Neural cell (in vitro differentiated cells): ENCODE measurements at regions not wholly inside any gene's neighbourhood (a gene's known extent, or its start where the extent isn't known, plus 50 kb on each side); places are given as distances from the start of the nearest gene placed in this dataset.
"Not testable (repeated sequence)": the region's sequence is repeated elsewhere in the genome, so short reads cannot be mapped to it uniquely, and the experiment has no call there.

Experiments
- H2AFZ ChIP-seq: fragments of 200-600, 300-800 bp; sonication (generic), shearing (Covaris generic); 2 replicates; pipeline ENCODE4 v1.6.0; 2014; ENCODE audit warnings: low read depth, mild to moderate bottlenecking, antibody characterized with exemption, low read length, moderate library complexity
- H3F3A ChIP-seq: fragments of 200-600 bp; shearing (Covaris generic); 2 replicates; pipeline ENCODE4 v1.6.1; 2016; ENCODE audit warnings: mild to moderate bottlenecking, moderate library complexity, mixed read lengths, antibody characterized with exemption, low read length; ENCODE audit not compliant: insufficient read depth, poor library complexity, severe bottlenecking
- H3K27ac ChIP-seq: fragments of 200-600, 300-800 bp; sonication (generic), shearing (Covaris generic); 2 replicates; pipeline ENCODE4 v1.5.1; 2014; ENCODE audit warnings: mild to moderate bottlenecking, low read length, moderate library complexity
- H3K27me3 ChIP-seq: fragments of 300-800, 200-600 bp; sonication (generic), shearing (Covaris generic); 2 replicates; pipeline ENCODE4 v1.6.0; 2014; ENCODE audit warnings: mild to moderate bottlenecking, low read depth, low read length, moderate library complexity; ENCODE audit not compliant: insufficient read depth
- H3K36me3 ChIP-seq: fragments of 300-800, 200-600 bp; sonication (generic), shearing (Covaris generic); 2 replicates; pipeline ENCODE4 v1.5.1; 2014; ENCODE audit warnings: mild to moderate bottlenecking, antibody characterized with exemption, low read length, moderate library complexity; ENCODE audit not compliant: insufficient read depth
- H3K4me2 ChIP-seq: fragments of 300-800, 200-600 bp; sonication (generic), shearing (Covaris generic); 2 replicates; pipeline ENCODE4 v1.6.0; 2014; ENCODE audit warnings: mild to moderate bottlenecking, low read length
- H3K4me3 ChIP-seq: fragments of 300-800, 200-600 bp; sonication (generic), shearing (Covaris generic); 2 replicates; pipeline ENCODE4 v1.5.1; 2014; ENCODE audit warnings: mild to moderate bottlenecking, low read length, moderate library complexity
- H3K79me2 ChIP-seq: fragments of 200-600 bp; shearing (Covaris generic); replicated peaks from 2 replicates; pipeline ENCODE4 v1.6.0; 2014; ENCODE audit warnings: mild to moderate bottlenecking, low read length, moderate library complexity; ENCODE audit not compliant: insufficient read depth
- H3K9ac ChIP-seq: fragments of 300-800, 200-600 bp; sonication (generic), shearing (Covaris generic); 2 replicates; pipeline ENCODE4 v1.6.1; 2016; ENCODE audit warnings: mild to moderate bottlenecking, low read length, mixed read lengths
- H3K9me2 ChIP-seq: fragments of 200-600 bp; shearing (Covaris generic); 2 replicates; pipeline ENCODE4 v1.6.1; 2016; ENCODE audit warnings: mild to moderate bottlenecking, low read length, mixed read lengths; ENCODE audit not compliant: insufficient read depth
- H3K9me3 ChIP-seq: fragments of 200-600, 300-800 bp; sonication (generic), shearing (Covaris generic); 2 replicates; pipeline ENCODE4 v1.6.1; 2016; ENCODE audit warnings: mild to moderate bottlenecking, mixed run types, low read length, moderate library complexity, mixed read lengths
- H4K20me1 ChIP-seq: fragments of 200-600 bp; shearing (Covaris generic); 2 replicates; pipeline ENCODE4 v1.6.1; 2016; ENCODE audit warnings: mild to moderate bottlenecking, mixed run types; ENCODE audit not compliant: insufficient read depth
- EP300 ChIP-seq: fragments of 450-650 bp; conservative IDR thresholded peaks from 2 replicates; pipeline ENCODE4 v1.6.1; 2014; ENCODE audit warnings: antibody characterized with exemption, mild to moderate bottlenecking, moderate library complexity; ENCODE audit not compliant: poor library complexity, severe bottlenecking
- EZH2 ChIP-seq: fragments of 200-600, 300-800 bp; shearing (Covaris generic), sonication (generic); IDR thresholded peaks from 2 replicates; pipeline ENCODE4 v1.6.1; 2014; ENCODE audit warnings: antibody characterized with exemption, low read length, borderline replicate concordance, mild to moderate bottlenecking; ENCODE audit not compliant: insufficient read depth, poor library complexity, severe bottlenecking
- MXI1 ChIP-seq: fragments of 450-650 bp; conservative IDR thresholded peaks from 2 replicates; pipeline ENCODE4 v1.6.1; 2014; ENCODE audit warnings: antibody characterized with exemption, mild to moderate bottlenecking; ENCODE audit not compliant: poor library complexity, severe bottlenecking
- POLR2AphosphoS5 ChIP-seq: IDR thresholded peaks from 2 replicates; pipeline ENCODE4 v1.6.1; 2012
- REST ChIP-seq: IDR thresholded peaks from 2 replicates; pipeline ENCODE4 v1.6.1; 2012; ENCODE audit warnings: borderline replicate concordance
- SMC3 ChIP-seq: fragments of 450-650 bp; conservative IDR thresholded peaks from 2 replicates; pipeline ENCODE4 v1.6.1; 2014; ENCODE audit warnings: antibody characterized with exemption, mild to moderate bottlenecking, moderate library complexity; ENCODE audit not compliant: poor library complexity
- TAF1 ChIP-seq: IDR thresholded peaks from 2 replicates; pipeline ENCODE4 v1.6.1; 2012; ENCODE audit warnings: low read depth

DNA sequence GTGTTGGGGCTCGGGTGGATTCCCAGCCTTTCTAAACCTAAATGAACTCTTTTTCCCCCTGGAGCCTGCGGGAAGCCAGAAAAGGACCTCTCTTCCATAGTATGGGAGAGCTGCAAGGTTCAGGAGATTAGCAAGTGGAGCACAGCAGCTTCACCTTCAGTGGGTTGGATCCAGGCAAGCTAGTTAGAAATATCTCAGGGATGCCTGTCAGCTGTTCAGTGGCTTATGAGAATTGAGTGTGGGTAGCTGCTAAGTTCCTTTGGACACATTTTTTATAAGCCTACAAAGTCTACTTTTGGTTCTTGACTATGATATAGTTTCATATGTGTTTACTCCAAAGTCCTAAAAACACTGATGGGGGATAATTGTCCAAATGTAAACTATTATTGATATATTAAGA, 642.1 kb downstream of the EPM2A start:
- Histone ChIP-seq H2AFZ (no peak overlapping the region), H3K36me3 (no peaks in the 10 kb centered on the region), H3K9me3 (no peaks in the 10 kb centered on the region), H3K27ac (no peak overlapping the region), H3K4me3 (no peak overlapping the region), H3K9me2 (no peaks in the 10 kb centered on the region), H3K79me2 (no peaks in the 10 kb centered on the region), H3K4me2 (no peak overlapping the region), H3K9ac (no peak overlapping the region), H3K27me3 (no peaks in the 10 kb centered on the region), H4K20me1 (no peaks in the 10 kb centered on the region), H3F3A (no peaks in the 10 kb centered on the region)
- TF ChIP-seq REST: no peak
- no peak for TF ChIP-seq TAF1
- TF ChIP-seq EP300: no peak
- TF ChIP-seq POLR2AphosphoS5: no peak
- no peak for TF ChIP-seq EZH2
- no peak for TF ChIP-seq MXI1

DNA sequence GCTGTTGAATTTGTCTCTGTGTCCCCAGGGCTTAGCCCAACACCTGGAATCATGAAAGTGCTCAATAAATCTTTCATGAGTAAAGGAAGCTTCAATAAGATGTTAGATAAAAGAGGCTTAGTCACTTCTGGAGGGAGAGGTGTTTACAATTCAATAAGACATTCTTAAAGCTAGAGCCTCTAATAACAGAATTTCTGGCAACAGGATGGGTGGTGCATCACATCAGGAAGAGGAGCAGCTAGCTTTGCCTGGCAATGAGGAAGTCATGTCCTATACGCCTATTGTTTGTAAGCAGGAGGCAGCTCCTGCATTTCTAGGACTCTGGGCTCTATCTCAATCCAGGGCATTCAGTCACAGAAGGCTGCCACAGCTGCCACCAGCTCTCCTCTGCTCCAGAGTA, 638.5 kb downstream of the EPM2A start:
- Histone ChIP-seq H3F3A (no peaks in the 10 kb centered on the region), H3K9me2 (no peaks in the 10 kb centered on the region), H2AFZ (no peak overlapping the region), H3K9ac (no peak overlapping the region), H3K9me3 (no peaks in the 10 kb centered on the region), H3K4me2 (no peak overlapping the region), H3K27ac (no peak overlapping the region), H3K36me3 (no peaks in the 10 kb centered on the region), H3K4me3 (no peak overlapping the region), H3K27me3 (no peaks in the 10 kb centered on the region), H4K20me1 (no peaks in the 10 kb centered on the region), H3K79me2 (no peaks in the 10 kb centered on the region)
- TF ChIP-seq REST (no peak), MXI1 (no peak), POLR2AphosphoS5 (no peak), SMC3 (no peak)

- not testable (repeated sequence) for H4K20me1 ChIP-seq, H3K9ac ChIP-seq, H3K4me3 ChIP-seq, H3K36me3 ChIP-seq, H3K27ac ChIP-seq, H2AFZ ChIP-seq, H3K9me2 ChIP-seq, H3F3A ChIP-seq, H3K79me2 ChIP-seq, H3K27me3 ChIP-seq, H3K4me2 ChIP-seq, H3K9me3 ChIP-seq
Measured at GRCh38 chr6:145098127-145098526, 637.2 kb downstream of the EPM2A start.
